K562 (cell line): ENCODE measurements at regions not wholly inside any gene's neighbourhood (a gene's known extent, or its start where the extent isn't known, plus 50 kb on each side); places are given as distances from the start of the nearest gene placed in this dataset.
A peak's percentile ranks its signal among the peaks of the same experiment; 100 is the strongest.

Source experiments
- ETV1 ChIP-seq: fragments of 450-650 bp; conservative IDR thresholded peaks from 2 replicates; pipeline ENCODE4 v1.6.1; 2016; ENCODE audit warnings: missing genetic modification characterization, control low read depth, low read depth, missing compliant biosample characterization
- HDAC8 ChIP-seq: fragments of 450-650 bp; IDR thresholded peaks from 2 replicates; pipeline ENCODE4 v1.6.1; 2016; ENCODE audit warnings: mild to moderate bottlenecking, missing genetic modification characterization, moderate library complexity, missing compliant biosample characterization
- ILK ChIP-seq: fragments of 450-650 bp; IDR thresholded peaks from 2 replicates; pipeline ENCODE4 v1.6.1; 2016; ENCODE audit warnings: missing genetic modification characterization, low read depth, mild to moderate bottlenecking, missing compliant biosample characterization, moderate library complexity, borderline replicate concordance
- LCOR ChIP-seq: sonication (generic); formaldehyde crosslinking; IDR thresholded peaks from 2 replicates; pipeline ENCODE4 v1.8.0; 2022; ENCODE audit warnings: mild to moderate bottlenecking, missing genetic modification reagents
- MEIS2 ChIP-seq: fragments of 450-650 bp; IDR thresholded peaks from 2 replicates; pipeline ENCODE4 v1.6.1; 2014; ENCODE audit warnings: mild to moderate bottlenecking; ENCODE audit not compliant: partially characterized antibody
- PCBP1 ChIP-seq: fragments of 200-400 bp; formaldehyde crosslinking; IDR thresholded peaks from 2 replicates; pipeline ENCODE4 v1.6.1; 2018; ENCODE audit warnings: mild to moderate bottlenecking, low read depth, low read length; ENCODE audit not compliant: poor library complexity, severe bottlenecking
- POLR2AphosphoS5 ChIP-seq: IDR thresholded peaks from 2 replicates; pipeline ENCODE4 v1.6.1; 2011; ENCODE audit warnings: mild to moderate bottlenecking, low read depth, low read length, moderate library complexity; ENCODE audit not compliant: control insufficient read depth, insufficient read depth
- POLR2B ChIP-seq: fragments of 450-650 bp; IDR thresholded peaks from 2 replicates; pipeline ENCODE4 v1.6.1; 2018; ENCODE audit warnings: low read depth; ENCODE audit not compliant: partially characterized antibody
- SPI1 ChIP-seq: IDR thresholded peaks from 2 replicates; pipeline ENCODE4 v1.6.1; 2011; ENCODE audit warnings: low read depth, low read length, control low read depth, borderline replicate concordance
- SUPT5H ChIP-seq: fragments of 450-650 bp; IDR thresholded peaks from 2 replicates; pipeline ENCODE4 v1.6.1; 2016
- ZC3H4 ChIP-seq: sonication (generic); formaldehyde crosslinking; IDR thresholded peaks from 2 replicates; pipeline ENCODE4 v1.9.0; 2021; ENCODE audit warnings: missing genetic modification reagents, borderline replicate concordance
- ZNF146 ChIP-seq: IDR thresholded peaks from one replicate; pipeline ENCODE4 v1.6.1; 2018; ENCODE audit warnings: missing compliant biosample characterization; ENCODE audit not compliant: unreplicated experiment
- TF ChIP-seq, protein P1 (sequence below): fragments of 450-650 bp; IDR thresholded peaks from 2 replicates; pipeline ENCODE4 v1.6.1; 2016; ENCODE audit warnings: low read depth
- TF ChIP-seq, protein P2 (sequence below): sonication (generic); formaldehyde crosslinking; IDR thresholded peaks from 2 replicates; pipeline ENCODE4 v1.4.0; 2020; ENCODE audit warnings: mild to moderate bottlenecking, missing genetic modification reagents
- TF ChIP-seq, protein P3 (sequence below): fragments of 250-450 bp; sonication (Bioruptor Pico); IDR thresholded peaks from 2 replicates; pipeline ENCODE4 v1.5.0; 2021
- TF ChIP-seq, protein P4 (sequence below): fragments of 450-650 bp; IDR thresholded peaks from 2 replicates; pipeline ENCODE4 v1.6.1; 2016; ENCODE audit warnings: low read depth, mild to moderate bottlenecking, moderate library complexity

GRCh38 chr1:30179942-30180543, 543.3 kb downstream of the MATN1 start (continued):
- TF ChIP-seq, protein P1, sequence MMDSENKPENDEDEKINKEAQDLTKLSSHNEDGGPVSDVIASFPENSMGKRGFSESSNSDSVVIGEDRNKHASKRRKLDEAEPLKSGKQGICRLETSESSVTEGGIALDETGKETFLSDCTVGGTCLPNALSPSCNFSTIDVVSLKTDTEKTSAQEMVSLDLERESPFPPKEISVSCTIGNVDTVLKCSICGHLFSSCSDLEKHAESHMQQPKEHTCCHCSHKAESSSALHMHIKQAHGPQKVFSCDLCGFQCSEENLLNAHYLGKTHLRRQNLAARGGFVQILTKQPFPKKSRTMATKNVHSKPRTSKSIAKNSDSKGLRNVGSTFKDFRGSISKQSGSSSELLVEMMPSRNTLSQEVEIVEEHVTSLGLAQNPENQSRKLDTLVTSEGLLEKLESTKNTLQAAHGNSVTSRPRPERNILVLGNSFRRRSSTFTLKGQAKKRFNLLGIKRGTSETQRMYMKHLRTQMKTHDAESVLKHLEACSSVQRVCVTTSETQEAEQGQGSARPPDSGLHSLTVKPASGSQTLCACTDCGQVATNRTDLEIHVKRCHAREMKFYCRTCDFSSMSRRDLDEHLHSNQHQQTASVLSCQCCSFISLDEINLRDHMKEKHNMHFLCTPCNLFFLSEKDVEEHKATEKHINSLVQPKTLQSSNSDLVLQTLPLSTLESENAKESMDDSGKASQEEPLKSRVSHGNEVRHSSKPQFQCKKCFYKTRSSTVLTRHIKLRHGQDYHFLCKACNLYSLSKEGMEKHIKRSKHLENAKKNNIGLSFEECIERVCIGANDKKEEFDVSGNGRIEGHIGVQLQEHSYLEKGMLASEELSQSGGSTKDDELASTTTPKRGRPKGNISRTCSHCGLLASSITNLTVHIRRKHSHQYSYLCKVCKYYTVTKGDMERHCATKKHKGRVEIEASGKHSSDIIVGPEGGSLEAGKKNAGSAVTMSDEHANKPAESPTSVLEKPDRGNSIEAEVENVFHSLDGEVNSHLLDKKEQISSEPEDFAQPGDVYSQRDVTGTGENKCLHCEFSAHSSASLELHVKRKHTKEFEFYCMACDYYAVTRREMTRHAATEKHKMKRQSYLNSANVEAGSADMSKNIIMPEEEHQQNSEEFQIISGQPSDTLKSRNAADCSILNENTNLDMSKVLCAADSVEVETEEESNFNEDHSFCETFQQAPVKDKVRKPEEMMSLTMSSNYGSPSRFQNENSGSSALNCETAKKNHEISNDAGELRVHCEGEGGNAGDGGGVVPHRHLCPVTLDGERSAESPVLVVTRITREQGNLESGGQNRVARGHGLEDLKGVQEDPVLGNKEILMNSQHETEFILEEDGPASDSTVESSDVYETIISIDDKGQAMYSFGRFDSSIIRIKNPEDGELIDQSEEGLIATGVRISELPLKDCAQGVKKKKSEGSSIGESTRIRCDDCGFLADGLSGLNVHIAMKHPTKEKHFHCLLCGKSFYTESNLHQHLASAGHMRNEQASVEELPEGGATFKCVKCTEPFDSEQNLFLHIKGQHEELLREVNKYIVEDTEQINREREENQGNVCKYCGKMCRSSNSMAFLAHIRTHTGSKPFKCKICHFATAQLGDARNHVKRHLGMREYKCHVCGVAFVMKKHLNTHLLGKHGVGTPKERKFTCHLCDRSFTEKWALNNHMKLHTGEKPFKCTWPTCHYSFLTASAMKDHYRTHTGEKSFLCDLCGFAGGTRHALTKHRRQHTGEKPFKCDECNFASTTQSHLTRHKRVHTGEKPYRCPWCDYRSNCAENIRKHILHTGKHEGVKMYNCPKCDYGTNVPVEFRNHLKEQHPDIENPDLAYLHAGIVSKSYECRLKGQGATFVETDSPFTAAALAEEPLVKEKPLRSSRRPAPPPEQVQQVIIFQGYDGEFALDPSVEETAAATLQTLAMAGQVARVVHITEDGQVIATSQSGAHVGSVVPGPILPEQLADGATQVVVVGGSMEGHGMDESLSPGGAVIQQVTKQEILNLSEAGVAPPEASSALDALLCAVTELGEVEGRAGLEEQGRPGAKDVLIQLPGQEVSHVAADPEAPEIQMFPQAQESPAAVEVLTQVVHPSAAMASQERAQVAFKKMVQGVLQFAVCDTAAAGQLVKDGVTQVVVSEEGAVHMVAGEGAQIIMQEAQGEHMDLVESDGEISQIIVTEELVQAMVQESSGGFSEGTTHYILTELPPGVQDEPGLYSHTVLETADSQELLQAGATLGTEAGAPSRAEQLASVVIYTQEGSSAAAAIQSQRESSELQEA = no peak
- TF ChIP-seq, protein P2, sequence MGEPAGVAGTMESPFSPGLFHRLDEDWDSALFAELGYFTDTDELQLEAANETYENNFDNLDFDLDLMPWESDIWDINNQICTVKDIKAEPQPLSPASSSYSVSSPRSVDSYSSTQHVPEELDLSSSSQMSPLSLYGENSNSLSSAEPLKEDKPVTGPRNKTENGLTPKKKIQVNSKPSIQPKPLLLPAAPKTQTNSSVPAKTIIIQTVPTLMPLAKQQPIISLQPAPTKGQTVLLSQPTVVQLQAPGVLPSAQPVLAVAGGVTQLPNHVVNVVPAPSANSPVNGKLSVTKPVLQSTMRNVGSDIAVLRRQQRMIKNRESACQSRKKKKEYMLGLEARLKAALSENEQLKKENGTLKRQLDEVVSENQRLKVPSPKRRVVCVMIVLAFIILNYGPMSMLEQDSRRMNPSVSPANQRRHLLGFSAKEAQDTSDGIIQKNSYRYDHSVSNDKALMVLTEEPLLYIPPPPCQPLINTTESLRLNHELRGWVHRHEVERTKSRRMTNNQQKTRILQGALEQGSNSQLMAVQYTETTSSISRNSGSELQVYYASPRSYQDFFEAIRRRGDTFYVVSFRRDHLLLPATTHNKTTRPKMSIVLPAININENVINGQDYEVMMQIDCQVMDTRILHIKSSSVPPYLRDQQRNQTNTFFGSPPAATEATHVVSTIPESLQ (CRISPR knock-in tag) = no peak
- TF ChIP-seq PCBP1 (no peak), ZC3H4 (CRISPR knock-in tag) (no peak), HDAC8 (tag) (no peak), ETV1 (tag) (no peak), POLR2AphosphoS5 (no peak), SPI1 (no peak), LCOR (no peak), MEIS2 (peak; percentile 69), ZNF146 (CRISPR knock-in tag) (no peak), ILK (no peak), POLR2B (no peak), SUPT5H (no peak)
- TF ChIP-seq, protein P3, sequence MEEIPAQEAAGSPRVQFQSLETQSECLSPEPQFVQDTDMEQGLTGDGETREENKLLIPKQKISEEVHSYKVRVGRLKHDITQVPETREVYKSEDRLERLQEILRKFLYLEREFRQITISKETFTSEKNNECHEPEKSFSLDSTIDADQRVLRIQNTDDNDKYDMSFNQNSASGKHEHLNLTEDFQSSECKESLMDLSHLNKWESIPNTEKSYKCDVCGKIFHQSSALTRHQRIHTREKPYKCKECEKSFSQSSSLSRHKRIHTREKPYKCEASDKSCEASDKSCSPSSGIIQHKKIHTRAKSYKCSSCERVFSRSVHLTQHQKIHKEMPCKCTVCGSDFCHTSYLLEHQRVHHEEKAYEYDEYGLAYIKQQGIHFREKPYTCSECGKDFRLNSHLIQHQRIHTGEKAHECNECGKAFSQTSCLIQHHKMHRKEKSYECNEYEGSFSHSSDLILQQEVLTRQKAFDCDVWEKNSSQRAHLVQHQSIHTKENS (CRISPR knock-in tag) = no peak
- TF ChIP-seq, protein P4, sequence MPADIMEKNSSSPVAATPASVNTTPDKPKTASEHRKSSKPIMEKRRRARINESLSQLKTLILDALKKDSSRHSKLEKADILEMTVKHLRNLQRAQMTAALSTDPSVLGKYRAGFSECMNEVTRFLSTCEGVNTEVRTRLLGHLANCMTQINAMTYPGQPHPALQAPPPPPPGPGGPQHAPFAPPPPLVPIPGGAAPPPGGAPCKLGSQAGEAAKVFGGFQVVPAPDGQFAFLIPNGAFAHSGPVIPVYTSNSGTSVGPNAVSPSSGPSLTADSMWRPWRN = peak; percentile 81; the same call in 1 of the 2 replicates
